ENCODE measurements at regions not wholly inside any gene's neighbourhood (a gene's known extent, or its start where the extent isn't known, plus 50 kb on each side); places are given as distances from the start of the nearest gene placed in this dataset.

- TF ChIP-seq EZH2 (IDR thresholded peaks at IDR 0.05; ENCODE audit: low read depth, low read length, severe bottlenecking): no peak
- no peak for TF ChIP-seq CTCF (IDR thresholded peaks at IDR 0.05; ENCODE audit: control extremely low read depth in 1 of 3, insufficient read depth in 1 of 3, low read depth in 1 of 3, low read length in 3 of 3)
- TF ChIP-seq HDAC6 (IDR thresholded peaks at IDR 0.05; ENCODE audit: low read depth, low read length): no peak
- no peak for TF ChIP-seq FOSL1 (IDR thresholded peaks at IDR 0.05; ENCODE audit: insufficient read depth, low read depth, low read length)
Observed at GRCh38 chr7:52684388-52684787, 351.0 kb upstream of the POM121L12 start.

Measured in H1 (cell line).